RWPE2 (cell line): ENCODE measurements at regions not wholly inside any gene's neighbourhood (a gene's known extent, or its start where the extent isn't known, plus 50 kb on each side); places are given as distances from the start of the nearest gene placed in this dataset.

Source experiments
- ATAC-seq: fragments of 200-7000 bp; cut with Tn5 transposase; 3 replicates; pipeline ENCODE4 v1.9.1; 2021; ENCODE audit warnings: low read depth
- DNase-seq: peaks from one replicate; pipeline ENCODE4 v3.0.0-alpha.2; 2020; ENCODE audit warnings: low spot score
- H3K27ac ChIP-seq: fragments of 450-650 bp; 2 replicates; pipeline ENCODE4 v1.5.1; 2017; ENCODE audit warnings: mild to moderate bottlenecking; ENCODE audit not compliant: poor library complexity, severe bottlenecking
- H3K27me3 ChIP-seq: fragments of 250-450 bp; sonication (Bioruptor Pico); 2 replicates; pipeline ENCODE4 v1.5.1; 2021; ENCODE audit warnings: mild to moderate bottlenecking, moderate library complexity; ENCODE audit not compliant: insufficient read depth, poor library complexity, severe bottlenecking
- H3K36me3 ChIP-seq: fragments of 250-450 bp; sonication (Bioruptor Pico); 2 replicates; pipeline ENCODE4 v1.5.1; 2020; ENCODE audit warnings: low read depth, mild to moderate bottlenecking, moderate library complexity
- H3K4me1 ChIP-seq: fragments of 250-450 bp; sonication (Bioruptor Pico); 2 replicates; pipeline ENCODE4 v1.5.1; 2021; ENCODE audit warnings: mild to moderate bottlenecking, moderate library complexity; ENCODE audit not compliant: insufficient read depth, poor library complexity, severe bottlenecking
- H3K4me3 ChIP-seq: fragments of 250-450 bp; sonication (Bioruptor Pico); 2 replicates; pipeline ENCODE4 v1.5.1; 2021; ENCODE audit warnings: mild to moderate bottlenecking, moderate library complexity; ENCODE audit not compliant: severe bottlenecking
- H3K9me3 ChIP-seq: fragments of 250-450 bp; sonication (Bioruptor Pico); 2 replicates; pipeline ENCODE4 v1.5.1; 2021; ENCODE audit warnings: mild to moderate bottlenecking, moderate library complexity; ENCODE audit not compliant: severe bottlenecking
- TF ChIP-seq, protein P1 (sequence below): fragments of 450-650 bp; IDR thresholded peaks from one replicate; pipeline ENCODE4 v1.5.1; 2017; ENCODE audit warnings: mild to moderate bottlenecking, moderate library complexity; ENCODE audit not compliant: poor library complexity, severe bottlenecking

- no peak for DNase-seq
- H3K27ac ChIP-seq, result peak overlapping the region; percentile 44
- H3K9me3 ChIP-seq, result no peaks in the 10 kb centered on the region
- no peaks in the 10 kb centered on the region for H3K36me3 ChIP-seq
- peaks cover 10% of the 10 kb centered on the region for H3K4me1 ChIP-seq
- TF ChIP-seq, protein P1, sequence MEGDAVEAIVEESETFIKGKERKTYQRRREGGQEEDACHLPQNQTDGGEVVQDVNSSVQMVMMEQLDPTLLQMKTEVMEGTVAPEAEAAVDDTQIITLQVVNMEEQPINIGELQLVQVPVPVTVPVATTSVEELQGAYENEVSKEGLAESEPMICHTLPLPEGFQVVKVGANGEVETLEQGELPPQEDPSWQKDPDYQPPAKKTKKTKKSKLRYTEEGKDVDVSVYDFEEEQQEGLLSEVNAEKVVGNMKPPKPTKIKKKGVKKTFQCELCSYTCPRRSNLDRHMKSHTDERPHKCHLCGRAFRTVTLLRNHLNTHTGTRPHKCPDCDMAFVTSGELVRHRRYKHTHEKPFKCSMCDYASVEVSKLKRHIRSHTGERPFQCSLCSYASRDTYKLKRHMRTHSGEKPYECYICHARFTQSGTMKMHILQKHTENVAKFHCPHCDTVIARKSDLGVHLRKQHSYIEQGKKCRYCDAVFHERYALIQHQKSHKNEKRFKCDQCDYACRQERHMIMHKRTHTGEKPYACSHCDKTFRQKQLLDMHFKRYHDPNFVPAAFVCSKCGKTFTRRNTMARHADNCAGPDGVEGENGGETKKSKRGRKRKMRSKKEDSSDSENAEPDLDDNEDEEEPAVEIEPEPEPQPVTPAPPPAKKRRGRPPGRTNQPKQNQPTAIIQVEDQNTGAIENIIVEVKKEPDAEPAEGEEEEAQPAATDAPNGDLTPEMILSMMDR, result no peak
- H3K4me3 ChIP-seq, result peak overlapping the region; percentile 5
- H3K27me3 ChIP-seq, result no peaks in the 10 kb centered on the region
- ATAC-seq, result peak; percentile 79
Observed at GRCh38 chr2:206212673-206213513, 53.2 kb downstream of the EEF1B2 start.

GRCh38 chr2:206213514-206213845 lies 53.8 kb downstream of the EEF1B2 start:
- H3K4me3 ChIP-seq, result no peak overlapping the region
- TF ChIP-seq, protein P1, result no peak
- no peaks in the 10 kb centered on the region for H3K9me3 ChIP-seq
- peaks cover 10% of the 10 kb centered on the region for H3K4me1 ChIP-seq
- no peaks in the 10 kb centered on the region for H3K36me3 ChIP-seq
- DNase-seq (no peak), ATAC-seq (no peak)
- H3K27me3 ChIP-seq, result no peaks in the 10 kb centered on the region
- H3K27ac ChIP-seq, result peak overlapping the region; percentile 44

- TF ChIP-seq, protein P1, result no peak
- Histone ChIP-seq H3K4me3 (no peak overlapping the region), H3K4me1 (peaks cover 6% of the 10 kb centered on the region), H3K9me3 (no peaks in the 10 kb centered on the region), H3K36me3 (no peaks in the 10 kb centered on the region), H3K27ac (no peak overlapping the region), H3K27me3 (no peaks in the 10 kb centered on the region)
- DNase-seq (no peak), ATAC-seq (no peak)
Observed at GRCh38 chr2:206217166-206217565, 57.3 kb upstream of the ZDBF2 start.

GRCh38 chr2:206217743-206218142 lies 56.7 kb upstream of the ZDBF2 start:
- DNase-seq, result no peak
- no peak overlapping the region for H3K4me3 ChIP-seq
- H3K27ac ChIP-seq, result no peak overlapping the region
- TF ChIP-seq, protein P1, result no peak
- H3K9me3 ChIP-seq, result no peaks in the 10 kb centered on the region
- no peak for ATAC-seq
- no peaks in the 10 kb centered on the region for H3K36me3 ChIP-seq
- no peaks in the 10 kb centered on the region for H3K27me3 ChIP-seq
- peaks cover under 1% of the 10 kb centered on the region for H3K4me1 ChIP-seq

- H3K4me3 ChIP-seq, result no peak overlapping the region
- ATAC-seq, result no peak
- no peaks in the 10 kb centered on the region for H3K36me3 ChIP-seq
- H3K27ac ChIP-seq, result no peak overlapping the region
- no peaks in the 10 kb centered on the region for H3K9me3 ChIP-seq
- no peaks in the 10 kb centered on the region for H3K4me1 ChIP-seq
- no peaks in the 10 kb centered on the region for H3K27me3 ChIP-seq
- no peak for DNase-seq
- TF ChIP-seq, protein P1, result no peak
Observed at GRCh38 chr2:206218156-206218555, 56.3 kb upstream of the ZDBF2 start.
